H9 (cell line): ENCODE measurements at regions not wholly inside any gene's neighbourhood (a gene's known extent, or its start where the extent isn't known, plus 50 kb on each side); places are given as distances from the start of the nearest gene placed in this dataset.

Experiments used
- DNase-seq: peaks from one replicate; pipeline ENCODE4 v3.0.0-alpha.2; 2017
- H2AFZ ChIP-seq: one replicate; pipeline ENCODE4 v1.6.1; 2013; ENCODE audit warnings: mild to moderate bottlenecking, low read length, control low read depth, moderate library complexity
- H2AK5ac ChIP-seq: 2 replicates; pipeline ENCODE4 v1.6.1; 2013; ENCODE audit warnings: low read length, control low read depth, mixed read lengths; ENCODE audit not compliant: insufficient read length
- H2BK120ac ChIP-seq: one replicate; pipeline ENCODE4 v1.6.1; 2013; ENCODE audit warnings: low read depth, mild to moderate bottlenecking, low read length, control low read depth, inconsistent platforms; ENCODE audit not compliant: poor library complexity, severe bottlenecking
- H2BK12ac ChIP-seq: 2 replicates; pipeline ENCODE4 v1.6.1; 2013; ENCODE audit warnings: low read length, control low read depth, mixed read lengths, low read depth; ENCODE audit not compliant: insufficient read length
- H2BK15ac ChIP-seq: 2 replicates; pipeline ENCODE4 v1.6.1; 2013; ENCODE audit warnings: low read depth, low read length, control low read depth
- H2BK20ac ChIP-seq: one replicate; pipeline ENCODE4 v1.6.1; 2013; ENCODE audit warnings: low read depth, mild to moderate bottlenecking, low read length, control low read depth, inconsistent platforms; ENCODE audit not compliant: poor library complexity, severe bottlenecking
- H2BK5ac ChIP-seq: 2 replicates; pipeline ENCODE4 v1.6.1; 2013; ENCODE audit warnings: low read length, control low read depth, mixed read lengths; ENCODE audit not compliant: insufficient read length
- H3K14ac ChIP-seq: 2 replicates; pipeline ENCODE4 v1.6.1; 2013; ENCODE audit warnings: low read length, control low read depth; ENCODE audit not compliant: insufficient read depth
- H3K18ac ChIP-seq: 2 replicates; pipeline ENCODE4 v1.6.1; 2013; ENCODE audit warnings: low read depth, mild to moderate bottlenecking, mixed read lengths, low read length, control low read depth; ENCODE audit not compliant: insufficient read length
- H3K23ac ChIP-seq: 2 replicates; pipeline ENCODE4 v1.6.1; 2013; ENCODE audit warnings: low read length, control low read depth, mixed read lengths, low read depth; ENCODE audit not compliant: insufficient read length
- H3K23me2 ChIP-seq: 2 replicates; pipeline ENCODE4 v1.6.1; 2013; ENCODE audit warnings: low read depth, mild to moderate bottlenecking, mixed read lengths, low read length, control low read depth; ENCODE audit not compliant: insufficient read length, poor library complexity, severe bottlenecking
- H3K27ac ChIP-seq: 2 replicates; pipeline ENCODE4 v1.5.1; 2013; ENCODE audit warnings: low read length, control low read depth, mixed read lengths, low read depth; ENCODE audit not compliant: insufficient read length
- H3K27me3 ChIP-seq: 2 replicates; pipeline ENCODE4 v1.6.1; 2013; ENCODE audit warnings: low read length, control low read depth, inconsistent platforms; ENCODE audit not compliant: insufficient read depth
- H3K4ac ChIP-seq: 2 replicates; pipeline ENCODE4 v1.6.1; 2013; ENCODE audit warnings: low read depth, mild to moderate bottlenecking, control low read depth, inconsistent platforms, low read length, moderate library complexity
- H3K4me1 ChIP-seq: 2 replicates; pipeline ENCODE4 v1.6.1; 2013; ENCODE audit warnings: low read length, control low read depth, inconsistent platforms; ENCODE audit not compliant: insufficient read depth
- H3K4me2 ChIP-seq: 2 replicates; pipeline ENCODE4 v1.6.1; 2013; ENCODE audit warnings: low read length, control low read depth, mixed read lengths; ENCODE audit not compliant: insufficient read length, insufficient read depth
- H3K56ac ChIP-seq: 2 replicates; pipeline ENCODE4 v1.6.1; 2013; ENCODE audit warnings: low read depth, mild to moderate bottlenecking, mixed read lengths, low read length, control low read depth; ENCODE audit not compliant: insufficient read length
- H3K79me1 ChIP-seq: 2 replicates; pipeline ENCODE4 v1.6.1; 2013; ENCODE audit warnings: low read depth, mild to moderate bottlenecking, moderate library complexity, low read length, control low read depth, inconsistent platforms; ENCODE audit not compliant: insufficient read depth, poor library complexity, severe bottlenecking
- H3K79me2 ChIP-seq: 2 replicates; pipeline ENCODE4 v1.6.1; 2013; ENCODE audit warnings: low read length, control low read depth, inconsistent platforms; ENCODE audit not compliant: insufficient read depth
- H3K9ac ChIP-seq: 2 replicates; pipeline ENCODE4 v1.6.1; 2013; ENCODE audit warnings: low read length, control low read depth, mixed read lengths; ENCODE audit not compliant: insufficient read length; ENCODE audit errors: extremely low read depth
- H3K9me3 ChIP-seq: one replicate; pipeline ENCODE4 v1.6.1; 2013; ENCODE audit warnings: low read depth, low read length, inconsistent platforms; ENCODE audit not compliant: control insufficient read depth
- H3T11ph ChIP-seq: one replicate; pipeline ENCODE4 v1.6.1; 2013; ENCODE audit warnings: mild to moderate bottlenecking, low read length, control low read depth, inconsistent platforms
- H4K20me1 ChIP-seq: one replicate; pipeline ENCODE4 v1.6.1; 2013; ENCODE audit not compliant: control insufficient read depth, insufficient read length, insufficient read depth
- H4K5ac ChIP-seq: 2 replicates; pipeline ENCODE4 v1.6.1; 2013; ENCODE audit warnings: low read depth, mild to moderate bottlenecking, mixed read lengths, low read length, control low read depth; ENCODE audit not compliant: insufficient read length
- H4K8ac ChIP-seq: replicated peaks from 2 replicates; pipeline ENCODE4 v1.6.1; 2013; ENCODE audit warnings: low read length, control low read depth, mixed read lengths, low read depth; ENCODE audit not compliant: insufficient read length
- H4K91ac ChIP-seq: 2 replicates; pipeline ENCODE4 v1.6.1; 2013; ENCODE audit warnings: low read depth, mild to moderate bottlenecking, moderate library complexity, mixed read lengths, low read length, control low read depth; ENCODE audit not compliant: insufficient read length
- H3K27ac Mint-ChIP-seq, 3 experiments: 2 replicates in 2 of 3; 3 replicates in 1 of 3; pipeline ENCODE4 v1.8.0; 2020 to 2021; ENCODE audit warnings: mixed read lengths in 3 of 3, mild to moderate bottlenecking in 1 of 3, moderate library complexity in 1 of 3
- H3K27me3 Mint-ChIP-seq: 2 replicates; pipeline ENCODE4 v1.8.0; 2021; ENCODE audit warnings: low read depth, mild to moderate bottlenecking, moderate library complexity, mixed read lengths
- H3K36me3 Mint-ChIP-seq, 3 experiments: 2 replicates in 2 of 3; 3 replicates in 1 of 3; pipeline ENCODE4 v1.8.0; 2020 to 2021; ENCODE audit warnings: low read depth in 3 of 3, mixed read lengths in 3 of 3; ENCODE audit not compliant: insufficient read depth in 1 of 3
- H3K4me1 Mint-ChIP-seq, 2 experiments: 2 replicates each; pipeline ENCODE4 v1.8.0; 2020; ENCODE audit warnings: mixed read lengths in 2 of 2
- H3K4me3 Mint-ChIP-seq, 2 experiments: 2 replicates in 1 of 2; 3 replicates in 1 of 2; pipeline ENCODE4 v1.8.0; 2020 to 2021; ENCODE audit warnings: mild to moderate bottlenecking in 2 of 2, mixed read lengths in 2 of 2, moderate library complexity in 1 of 2
- H3K9me3 Mint-ChIP-seq, 2 experiments: 2 replicates in 1 of 2; 3 replicates in 1 of 2; pipeline ENCODE4 v1.8.0; 2020; ENCODE audit warnings: mild to moderate bottlenecking in 2 of 2, mixed read lengths in 2 of 2, moderate library complexity in 1 of 2
- CTCF ChIP-seq: fragments of 200-600 bp; sonication (generic); conservative IDR thresholded peaks from 3 replicates; pipeline ENCODE4 v1.8.0; 2021; ENCODE audit warnings: antibody characterized with exemption, mild to moderate bottlenecking
- WGBS: extraction: QIAGEN DNeasy Blood & Tissue Kit; methylation state at CpG from one replicate; pipeline ENCODE4 v1.1.7; 2013; ENCODE audit warnings: missing lambda C conversion rate, low lambda C conversion rate, mixed read lengths; ENCODE audit not compliant: insufficient read length; ENCODE audit errors: extremely low coverage; 5-methylcytosine and 5-hydroxymethylcytosine counted together

- no peak overlapping the region for H3T11ph ChIP-seq
- no peak overlapping the region for H2BK12ac ChIP-seq
- H3K9me3 ChIP-seq, result no peaks in the 10 kb centered on the region
- H3K23me2 ChIP-seq, result no peaks in the 10 kb centered on the region
- H3K4me1 Mint-ChIP-seq, result 0 out of 4 replicates have a peak, but pooled peaks cover 0 to 3% of the 10 kb centered on the region in 2 experiments
- WGBS, result no CpG with 5 or more reads among the region's 4 CpGs
- no peaks in the 10 kb centered on the region for H4K20me1 ChIP-seq
- H3K4ac ChIP-seq, result no peak overlapping the region
- H3K9ac ChIP-seq, result no peak overlapping the region
- no peak overlapping the region for H3K56ac ChIP-seq
- no peak overlapping the region for H3K27ac ChIP-seq
- no peak overlapping the region for H4K8ac ChIP-seq
- H2BK15ac ChIP-seq, result no peak overlapping the region
- no peak overlapping the region for H3K23ac ChIP-seq
- no peak overlapping the region for H2AK5ac ChIP-seq
- H4K5ac ChIP-seq, result no peak overlapping the region
- H3K4me2 ChIP-seq, result no peak overlapping the region
- no peak overlapping the region for H2BK20ac ChIP-seq
- no peak for DNase-seq
- H3K36me3 Mint-ChIP-seq, result peaks cover 0 to 11% (median 5%) of the 10 kb centered on the region in 3 experiments; a peak in 4 of 7 replicates
- H4K91ac ChIP-seq, result no peak overlapping the region
- no peak overlapping the region for H3K27ac Mint-ChIP-seq
- peaks cover 21% of the 10 kb centered on the region for H3K27me3 Mint-ChIP-seq
- H2BK5ac ChIP-seq, result no peak overlapping the region
- no peak overlapping the region for H3K18ac ChIP-seq
- no peaks in the 10 kb centered on the region for H3K27me3 ChIP-seq
- H3K14ac ChIP-seq, result no peak overlapping the region
- H3K9me3 Mint-ChIP-seq, result peaks cover 12 to 14% of the 10 kb centered on the region in 2 experiments; a peak in 4 of 5 replicates
- H3K79me2 ChIP-seq, result no peaks in the 10 kb centered on the region
- no peaks in the 10 kb centered on the region for H3K79me1 ChIP-seq
- H2BK120ac ChIP-seq, result no peak overlapping the region
- TF ChIP-seq CTCF, result no peak
- H2AFZ ChIP-seq, result no peak overlapping the region
- no peak overlapping the region for H3K4me3 Mint-ChIP-seq
- no peaks in the 10 kb centered on the region for H3K4me1 ChIP-seq
Measured at GRCh38 chr5:174581894-174582293, 142.5 kb upstream of the MSX2 start.
